Stimulated activated CD8-positive, alpha-beta memory T cell treated with anti-CD3 and anti-CD28 coated beads, Interleukin-7, amount 100 ng/mL, for 1 hour (primary cell): ENCODE measurements at regions not wholly inside any gene's neighbourhood (a gene's known extent, or its start where the extent isn't known, plus 50 kb on each side); places are given as distances from the start of the nearest gene placed in this dataset.

Experiments used
- DNase-seq, 2 donors: peaks; one replicate each; pipeline ENCODE4 v3.0.0-alpha.2; 2020; ENCODE audit warnings: low read depth in 2 of 2

DNA sequence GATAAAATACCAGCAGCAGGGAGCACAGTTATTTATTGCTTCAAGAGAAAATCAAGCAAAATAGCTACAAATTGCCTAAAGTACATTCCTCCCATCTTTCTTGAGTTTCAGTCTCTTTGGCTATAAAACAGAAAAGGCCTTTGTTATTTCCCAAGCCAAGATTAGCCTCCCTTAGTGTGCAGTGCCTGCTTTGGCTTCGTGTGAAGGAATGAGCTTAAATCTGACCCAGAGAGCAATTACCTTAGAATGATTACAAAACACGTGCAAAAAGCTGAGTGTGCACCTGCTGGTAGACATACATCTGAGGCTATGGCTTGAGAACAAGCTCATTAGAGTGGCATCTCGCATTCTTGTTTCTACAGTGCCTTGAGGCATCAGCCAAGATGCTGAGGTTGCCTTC lies 250.8 kb downstream of the C4orf33 start:
- no peak for DNase-seq

DNA sequence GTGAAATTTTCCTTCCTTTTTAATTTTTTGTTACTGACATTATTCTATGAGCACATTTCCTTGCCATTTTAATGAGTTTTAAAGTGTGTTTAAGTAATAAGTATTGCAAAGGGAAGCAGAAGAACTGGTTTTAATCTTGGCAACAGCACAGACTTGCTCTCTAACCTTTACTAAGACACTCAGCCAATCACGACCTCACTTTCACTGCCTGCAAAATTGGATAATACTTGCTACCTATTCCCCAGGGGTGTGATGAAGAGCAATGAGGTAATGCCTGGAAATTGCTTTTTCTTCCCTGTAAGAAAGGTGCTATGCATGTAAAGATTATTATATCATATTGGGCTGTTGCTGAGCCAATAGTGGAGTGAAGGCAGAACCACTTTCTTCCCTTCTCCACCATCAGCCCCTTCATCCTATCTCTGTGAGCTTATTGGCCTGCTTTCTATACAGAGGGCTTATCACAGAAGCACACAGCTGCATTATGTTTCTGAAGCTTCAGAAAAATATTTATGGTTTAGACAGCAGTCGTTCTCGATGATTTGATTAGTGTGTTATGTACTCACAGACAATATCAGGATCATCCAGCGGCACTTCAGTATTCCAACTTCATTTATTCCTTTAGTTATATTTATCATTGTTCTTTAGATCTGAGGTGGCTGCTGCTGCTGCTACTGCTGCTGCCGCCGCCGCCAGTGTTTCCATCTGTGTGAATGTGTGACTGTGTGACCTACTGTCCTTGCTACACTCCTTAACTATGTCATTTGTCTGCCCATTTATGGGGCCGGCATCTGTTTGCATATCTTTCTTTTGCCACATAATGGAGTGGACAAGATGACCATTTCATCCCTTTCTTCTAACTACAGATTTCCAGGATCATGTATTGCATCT lies 255.1 kb downstream of the C4orf33 start:
- no peak for DNase-seq

DNA sequence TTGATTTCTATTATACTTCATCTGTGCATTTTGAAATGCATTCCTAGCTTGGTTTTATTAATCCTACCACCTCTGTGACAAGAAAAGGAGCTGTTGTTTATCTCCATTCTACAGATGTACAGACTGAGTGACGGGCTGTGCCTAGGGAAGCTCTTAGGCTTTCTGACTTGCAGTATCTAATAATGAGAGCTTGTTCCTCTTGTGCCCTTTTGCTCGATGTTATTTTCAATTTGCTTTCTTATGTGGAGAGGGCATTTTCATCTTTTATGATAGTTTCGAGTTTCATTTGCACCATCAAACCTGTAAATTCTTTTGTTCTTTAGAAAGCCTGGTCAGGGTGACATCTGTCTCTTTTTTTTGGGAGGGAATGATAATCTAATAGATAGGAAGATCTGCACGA lies 256.5 kb downstream of the C4orf33 start:
- DNase-seq: no peak

DNA sequence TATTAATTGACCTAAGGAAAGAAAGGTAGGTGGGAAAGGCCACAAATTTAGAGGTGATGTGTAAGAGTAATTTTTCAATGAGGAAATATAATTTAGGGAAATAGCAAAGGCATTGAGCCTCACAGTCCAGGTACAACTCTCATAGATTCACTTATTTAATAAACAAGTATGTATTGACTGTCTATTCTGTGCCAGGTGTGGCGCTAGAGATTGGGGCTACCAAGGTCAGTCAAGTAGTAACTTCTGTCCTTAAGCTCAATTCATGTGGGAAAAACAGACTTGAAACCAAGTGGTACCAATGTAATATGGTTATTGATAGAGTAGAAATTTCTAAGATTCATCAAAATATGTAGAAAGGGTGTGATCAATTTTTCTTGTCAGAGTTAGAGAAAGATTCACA lies 257.5 kb downstream of the C4orf33 start:
- DNase-seq: no peak

DNA sequence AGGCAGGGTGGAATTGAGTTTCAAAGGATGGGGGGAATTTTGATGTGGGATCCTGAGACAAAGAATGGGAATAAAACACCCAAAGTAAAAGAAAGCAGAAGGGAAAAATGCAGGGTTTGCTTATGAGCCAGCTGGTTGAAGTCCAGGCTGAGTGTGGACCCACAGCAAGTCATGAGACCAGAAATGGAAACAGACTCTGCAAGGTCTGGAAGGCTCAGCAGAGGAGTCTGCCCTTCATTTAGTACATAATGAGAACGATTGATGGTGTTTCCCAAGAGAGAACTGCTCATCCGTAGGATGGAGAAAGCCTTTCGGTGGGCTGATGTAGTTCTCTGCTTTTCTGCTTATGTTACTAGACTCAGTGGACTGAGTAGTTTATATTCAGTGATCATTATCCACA lies 259.1 kb downstream of the C4orf33 start:
- no peak for DNase-seq

DNA sequence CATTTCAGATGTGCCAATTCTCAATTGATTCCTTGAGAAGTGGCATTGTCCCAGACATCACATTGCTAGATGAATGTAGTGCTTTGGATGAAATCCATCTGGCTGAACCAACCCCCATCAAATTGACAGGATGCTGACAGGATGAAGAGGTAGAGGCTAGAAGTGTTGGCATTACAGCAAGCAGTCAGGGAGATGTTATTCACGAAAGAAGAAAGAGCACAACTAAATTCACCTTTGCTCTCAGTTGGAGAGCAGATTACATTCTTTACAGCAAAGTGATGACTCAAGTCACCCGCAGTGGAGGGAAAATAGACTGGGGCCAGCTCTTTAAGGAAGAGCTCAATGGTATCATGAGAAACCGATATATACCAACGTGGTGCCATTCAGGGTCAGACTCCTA lies 259.6 kb downstream of the C4orf33 start:
- DNase-seq: no peak

DNA sequence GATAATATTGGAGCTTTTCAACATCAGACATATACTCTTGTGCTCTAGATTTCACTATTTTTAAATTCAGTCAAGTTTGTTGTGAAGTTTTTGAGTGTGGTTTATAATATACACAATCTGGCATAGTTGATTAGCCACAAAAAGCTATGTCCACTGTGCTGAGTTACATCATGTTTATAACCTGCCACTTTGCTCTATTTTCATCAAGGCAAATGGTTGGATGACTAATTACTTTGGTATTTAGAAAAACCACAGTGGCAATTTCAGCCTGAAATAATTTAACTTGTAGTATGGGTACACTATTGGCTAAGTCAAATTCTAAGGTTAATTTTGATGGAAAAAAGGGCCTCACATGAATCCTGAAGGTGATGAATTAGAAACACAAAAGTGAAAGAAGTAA lies 262.6 kb downstream of the C4orf33 start:
- DNase-seq: no peak

DNA sequence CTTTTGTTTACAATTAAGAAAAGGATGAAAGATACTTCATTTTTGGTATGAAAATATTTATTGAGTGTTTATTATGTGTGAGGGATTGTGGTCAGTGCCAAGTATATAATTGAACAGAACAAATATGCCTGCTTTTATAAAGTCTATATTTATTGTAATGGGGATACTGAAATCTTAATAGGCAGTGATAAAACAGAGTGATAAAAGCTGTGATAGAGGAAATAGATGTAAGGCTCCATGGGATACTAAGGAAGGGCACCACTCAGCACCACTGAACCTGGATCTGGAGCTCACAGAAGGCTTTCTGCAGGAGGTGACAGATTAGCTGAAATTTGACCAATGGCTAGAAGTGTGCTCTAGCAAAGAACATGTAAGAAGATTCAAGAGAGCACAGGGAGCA lies 263.5 kb downstream of the C4orf33 start:
- no peak for DNase-seq

DNA sequence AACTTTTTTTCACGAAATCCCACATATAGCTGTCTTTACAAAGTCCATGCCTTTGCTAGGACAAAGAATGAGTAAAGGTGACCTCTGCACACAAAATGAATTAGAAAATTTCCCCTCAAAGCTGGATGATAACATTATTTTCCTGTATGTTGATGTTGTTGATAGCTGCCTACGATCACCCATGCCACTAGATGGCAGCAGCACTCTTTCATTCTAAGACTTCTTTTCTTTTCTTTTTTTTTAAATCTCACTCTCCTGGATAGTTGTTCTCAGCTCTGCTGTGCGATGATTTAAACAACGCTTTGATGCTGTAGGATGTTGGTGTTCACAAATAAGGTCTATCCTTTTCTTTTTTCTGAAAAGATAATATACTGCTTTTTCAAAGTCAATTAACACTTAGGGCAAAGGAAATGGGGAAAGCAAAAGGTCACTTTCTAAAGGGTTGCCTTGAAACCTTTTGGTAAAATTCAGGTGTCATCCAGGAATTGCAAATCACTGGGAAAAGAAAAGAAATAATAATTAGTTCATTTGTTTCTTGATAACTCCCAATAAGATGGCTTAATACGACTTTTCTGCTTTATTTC lies 266.8 kb downstream of the C4orf33 start:
- peak in 1 of 2 donors; percentile 2 for DNase-seq

DNA sequence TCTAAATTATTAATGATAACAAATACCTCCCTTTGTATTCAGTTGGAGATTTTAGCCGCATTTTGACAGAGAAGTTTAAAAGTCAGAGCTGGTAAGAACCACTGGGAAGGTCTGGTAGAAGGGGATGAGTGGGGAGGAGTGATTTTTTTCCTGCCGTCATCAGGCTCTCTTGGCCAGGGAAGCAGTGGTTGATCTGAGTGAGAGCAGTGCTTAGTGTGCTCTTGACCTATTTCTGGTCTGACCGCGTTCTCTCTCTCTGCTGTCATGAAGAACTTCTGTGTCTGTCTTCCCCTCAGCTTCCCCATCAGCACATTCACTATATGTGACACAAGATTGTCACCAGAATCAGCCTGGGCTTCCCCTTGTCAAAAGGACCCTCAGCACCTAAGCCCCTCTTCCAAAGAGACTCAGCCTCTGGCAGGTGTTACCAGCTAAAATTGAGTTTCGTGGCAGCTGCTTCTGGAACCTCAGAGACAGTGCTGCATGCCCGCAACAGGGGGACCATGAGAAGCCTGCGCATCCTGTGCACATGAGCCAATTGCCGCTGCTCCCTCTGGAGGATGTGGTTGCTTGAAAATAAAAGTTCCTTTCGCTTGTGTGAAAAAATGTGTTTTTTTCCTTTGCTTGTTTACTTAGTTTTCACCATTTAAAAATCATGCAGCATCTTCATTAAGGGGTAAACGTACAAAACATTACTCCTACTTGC lies 268.9 kb downstream of the C4orf33 start:
- DNase-seq: no peak

DNA sequence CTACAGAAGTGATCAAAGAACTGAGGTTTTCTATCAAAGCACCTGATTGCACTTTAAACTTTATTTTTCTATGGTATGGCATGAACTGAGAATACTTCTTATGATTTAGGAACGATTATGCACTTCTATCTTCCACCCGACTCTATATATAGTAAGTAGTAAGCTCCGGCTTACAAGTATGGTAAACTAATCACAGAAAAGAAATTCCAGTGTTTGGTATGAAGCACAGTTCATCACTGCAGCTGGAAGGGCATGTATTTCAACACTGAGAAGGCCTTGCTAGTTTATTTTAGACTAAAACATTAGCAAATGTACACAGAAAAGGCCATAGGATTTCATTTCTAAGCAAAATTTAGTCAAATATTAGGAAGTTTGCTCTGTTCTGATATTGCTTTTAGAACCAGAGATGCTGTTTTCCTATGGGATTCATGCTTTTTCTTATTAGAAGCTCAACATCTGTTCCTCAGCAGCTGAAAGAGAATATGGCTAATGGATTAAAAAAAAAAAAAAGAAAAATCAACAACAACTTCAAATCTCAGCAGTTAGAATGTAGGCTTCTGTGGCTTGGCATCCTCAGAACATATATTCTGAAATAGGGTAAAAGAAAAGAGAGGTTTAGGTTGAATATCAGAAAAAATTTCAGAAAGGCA lies 273.5 kb downstream of the C4orf33 start:
- no peak for DNase-seq

DNA sequence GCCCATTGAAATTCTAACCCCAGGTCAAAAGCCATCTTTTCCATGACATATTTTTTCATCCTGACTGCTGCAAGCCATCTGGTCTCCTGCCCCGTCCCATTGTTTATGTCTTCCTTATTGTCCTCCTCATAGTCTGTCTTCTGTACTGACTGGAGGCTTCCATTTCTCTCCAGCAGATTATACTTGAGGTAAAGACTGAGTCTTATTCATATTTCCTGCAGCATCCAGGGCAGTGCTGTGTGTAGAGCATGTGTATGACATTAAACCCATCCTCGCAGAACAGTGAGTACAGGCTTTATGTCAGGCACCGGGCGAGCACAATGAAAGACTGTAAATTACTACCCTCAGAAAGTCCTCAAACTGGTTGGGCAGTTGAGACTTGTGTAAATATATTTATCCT lies 275.1 kb downstream of the C4orf33 start:
- no peak for DNase-seq

DNA sequence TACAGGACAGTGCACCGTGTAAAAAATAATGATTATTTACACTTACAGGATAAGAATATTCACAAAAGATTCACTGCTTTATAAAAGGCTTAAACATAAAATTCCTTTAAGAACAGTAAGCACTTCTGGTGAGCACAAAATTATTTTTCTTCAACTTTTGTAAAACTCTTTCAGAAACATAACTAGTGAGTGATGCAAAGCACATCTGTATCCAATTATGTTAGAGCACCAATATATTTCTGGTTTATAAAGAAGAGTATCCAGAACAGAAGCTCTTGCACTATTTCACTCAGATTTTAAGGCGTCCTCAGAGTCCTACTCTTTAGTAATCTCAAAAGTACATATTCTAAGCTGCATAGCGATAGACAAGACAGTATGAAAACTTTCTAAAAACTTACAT lies 276.0 kb downstream of the C4orf33 start:
- DNase-seq: no peak

DNA sequence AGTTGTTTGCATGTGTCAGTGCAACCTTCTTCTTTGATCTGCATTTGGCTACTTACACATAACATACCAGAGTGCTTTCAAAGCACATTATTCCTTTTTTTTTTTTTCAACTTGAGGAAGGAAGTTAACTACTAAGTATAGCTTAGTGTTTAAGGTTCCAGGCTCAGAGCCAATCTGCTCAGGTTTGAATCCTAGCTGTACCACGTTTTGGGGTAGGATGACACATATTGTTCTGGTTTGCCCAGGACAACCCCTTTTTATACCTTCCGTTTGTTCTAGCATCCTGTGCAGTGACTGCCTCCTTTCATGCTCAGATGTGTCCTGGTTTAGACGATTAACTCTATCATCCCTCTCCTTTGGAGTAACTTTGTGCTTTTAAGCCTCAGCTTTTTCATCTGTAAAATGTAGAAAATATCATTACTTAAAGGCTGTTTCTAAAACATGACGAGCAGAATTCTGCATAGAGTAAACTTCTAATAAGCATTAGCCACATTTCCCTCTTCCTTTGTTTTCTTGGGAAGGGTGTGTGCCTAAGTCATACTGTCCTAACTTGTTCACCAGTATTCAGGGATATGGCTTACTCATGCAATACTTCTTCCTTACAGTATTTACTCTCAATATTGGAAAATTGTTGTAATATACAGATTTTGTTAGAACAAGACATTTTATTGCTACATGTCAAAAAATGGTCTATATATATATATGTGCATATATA lies 281.3 kb downstream of the C4orf33 start:
- DNase-seq: no peak

DNA sequence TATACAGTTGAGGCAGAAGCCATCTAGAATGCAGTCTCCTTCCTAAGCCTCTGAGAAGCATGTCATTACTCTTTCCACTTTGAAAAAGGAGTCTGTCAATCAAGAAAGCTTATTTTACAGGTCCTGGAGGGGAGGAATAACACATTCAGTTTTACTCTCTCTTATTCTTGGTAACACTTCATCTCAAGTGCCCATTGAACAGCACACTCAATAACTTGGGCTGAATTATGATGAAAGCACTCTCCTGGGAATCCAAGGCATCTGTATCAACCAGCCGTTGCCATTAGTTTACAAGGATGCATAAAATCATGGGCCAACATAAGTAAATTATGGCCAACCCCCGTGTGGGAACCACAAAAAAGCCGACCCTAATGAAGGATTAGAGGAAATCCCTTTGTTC lies 282.4 kb downstream of the C4orf33 start:
- DNase-seq: no peak

DNA sequence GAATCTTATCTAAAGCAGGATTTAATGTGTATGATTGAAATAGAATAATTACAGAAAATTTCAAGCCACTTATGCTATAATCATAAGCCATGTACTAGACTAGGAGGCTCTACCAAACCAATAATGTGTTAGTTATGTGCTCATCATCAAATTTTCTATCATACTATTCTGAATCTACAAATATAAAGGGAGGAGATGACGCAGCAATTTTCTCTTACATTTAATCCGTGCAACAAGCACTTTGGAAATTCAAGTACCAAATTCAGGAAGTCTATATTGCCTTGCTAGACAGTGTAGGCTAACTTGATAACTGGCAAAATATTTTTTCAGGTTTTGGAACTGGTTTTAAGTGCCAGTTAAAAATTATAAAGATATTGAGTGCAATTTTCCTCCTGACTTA lies 283.5 kb downstream of the C4orf33 start:
- DNase-seq: no peak

DNA sequence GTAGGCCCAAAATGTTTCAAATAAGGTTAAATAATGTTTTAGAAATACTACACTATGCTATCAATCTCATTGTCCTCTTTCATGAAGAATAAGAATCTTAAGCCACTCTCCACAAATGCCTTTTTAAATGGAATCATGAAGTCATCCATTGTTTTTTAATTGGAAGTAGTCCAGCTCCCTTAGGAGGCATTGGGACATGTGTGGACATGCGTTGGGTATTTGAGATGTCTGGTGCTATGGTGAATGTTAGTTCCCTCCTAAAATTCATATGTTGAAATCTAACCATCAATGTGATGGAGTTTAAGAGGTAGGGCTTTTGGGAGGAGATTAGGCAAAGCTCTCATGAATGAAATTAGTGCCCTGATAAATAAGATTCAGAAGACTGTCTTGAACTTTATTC lies 289.0 kb downstream of the C4orf33 start:
- DNase-seq: no peak

DNA sequence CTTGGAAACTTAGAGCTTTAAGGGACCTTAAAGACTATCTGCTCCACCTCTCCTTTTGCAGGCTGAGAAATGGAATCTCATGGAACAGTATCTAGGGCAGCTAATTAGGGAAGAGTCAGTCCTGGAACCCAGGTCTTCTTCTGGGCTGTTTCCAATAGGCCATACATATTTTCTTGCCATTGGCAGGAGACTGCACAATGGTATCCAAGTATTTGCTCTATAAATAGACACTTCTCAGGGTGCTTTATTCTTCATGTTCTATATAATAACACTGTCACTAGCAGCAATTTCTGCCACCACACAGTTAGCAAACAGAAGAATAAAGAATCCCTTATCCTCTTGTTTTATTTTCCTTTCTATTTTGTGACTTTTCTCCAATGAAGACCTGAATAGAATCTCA lies 291.7 kb downstream of the C4orf33 start:
- DNase-seq: no peak

DNA sequence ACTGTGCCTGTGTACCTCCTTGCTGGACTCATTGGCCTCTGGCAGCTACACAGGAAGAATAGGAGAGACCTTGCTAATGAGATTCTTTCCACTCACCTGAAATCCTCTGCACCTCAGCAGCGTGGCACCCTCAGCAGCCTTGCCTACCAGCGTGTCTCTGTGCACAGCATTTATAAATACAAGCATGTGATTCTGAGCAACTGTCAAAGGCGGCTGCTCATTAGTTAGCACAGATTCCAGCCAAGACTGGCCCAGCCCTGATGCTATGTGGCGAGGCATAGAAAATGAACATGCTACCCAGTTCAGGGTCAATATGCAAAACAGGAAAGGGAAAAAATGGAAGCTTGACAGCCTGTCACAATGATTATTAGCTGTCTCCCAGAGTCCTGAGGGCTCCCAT lies 298.0 kb downstream of the C4orf33 start:
- DNase-seq: no peak

DNA sequence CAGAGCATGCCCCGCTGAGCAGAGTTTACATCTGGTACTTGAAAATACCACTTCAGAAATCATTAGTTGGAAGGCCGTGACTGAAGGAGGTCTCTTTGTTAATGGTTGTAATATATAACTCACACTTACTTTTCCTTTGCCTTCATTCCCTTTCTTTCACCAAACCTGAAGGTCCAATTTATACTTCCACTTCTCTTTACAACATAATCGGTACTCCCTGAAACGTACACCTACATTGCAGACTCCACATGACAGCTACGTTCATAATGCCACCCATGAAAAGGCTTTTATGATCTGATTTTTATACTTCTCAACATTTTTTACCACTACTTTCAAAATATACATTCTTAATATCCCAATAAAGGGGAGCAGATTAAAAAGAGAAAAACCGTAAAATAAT lies 298.7 kb downstream of the C4orf33 start:
- no peak for DNase-seq

DNA sequence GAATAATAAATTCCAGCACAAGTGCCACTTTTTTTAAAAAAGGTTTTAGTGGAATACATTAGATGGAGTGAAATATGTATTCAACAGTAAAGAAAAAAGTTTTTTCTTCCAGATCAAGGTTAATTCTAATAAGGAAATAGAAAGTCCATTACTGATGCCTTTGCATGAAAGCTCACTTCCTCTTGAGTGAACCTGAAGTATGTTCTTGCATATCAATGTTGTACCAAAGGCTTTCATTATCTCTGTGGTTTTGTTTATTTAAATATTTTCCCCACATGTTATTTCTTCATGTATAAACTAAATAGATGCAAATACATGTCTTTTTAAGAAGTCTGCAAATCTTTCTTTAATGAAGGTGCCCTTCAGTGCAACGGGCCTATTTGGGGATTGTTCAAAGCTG lies 307.9 kb downstream of the C4orf33 start:
- DNase-seq: no peak

DNA sequence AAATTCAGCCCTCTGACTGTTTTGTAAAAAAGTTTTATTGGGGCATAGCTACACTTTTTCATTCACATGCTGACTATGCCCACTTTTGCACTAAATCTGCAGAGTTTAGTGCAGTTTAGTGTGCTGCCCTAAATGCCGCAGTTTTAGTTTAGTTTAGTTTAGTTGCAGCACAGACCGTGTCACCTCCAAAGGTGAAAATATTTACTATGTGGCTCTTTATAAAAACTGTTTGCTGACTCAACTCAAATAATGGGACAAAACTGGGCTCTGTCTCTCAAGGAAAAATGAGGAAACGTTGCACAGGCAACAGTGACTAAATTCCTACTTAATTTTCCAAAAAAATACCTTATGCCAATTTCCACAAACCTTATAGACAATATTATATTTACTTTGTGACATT lies 314.2 kb downstream of the C4orf33 start:
- no peak for DNase-seq
